ENCODE measurements at regions not wholly inside any gene's neighbourhood (a gene's known extent, or its start where the extent isn't known, plus 50 kb on each side); places are given as distances from the start of the nearest gene placed in this dataset.
"Not testable (repeated sequence)": the region's sequence is repeated elsewhere in the genome, so short reads cannot be mapped to it uniquely, and the experiment has no call there.

GRCh38 chr17:21510686-21511362 lies 134.7 kb downstream of the KCNJ12 start:
- TF ChIP-seq CTCF (IDR thresholded peaks at IDR 0.05; ENCODE audit: insufficient read depth, low read length, missing control alignments) = no peak
- DNase-seq (ENCODE audit: low read depth, low spot score) = no peak
- POLR2A ChIA-PET = interaction anchor here (0.9 kb wide), 1 partner anchor 227 kb away, joined by 3 read pairs; no protein-coding TSS in a partner anchor
- peak overlapping the region; percentile 58 for H3K4me3 ChIP-seq (ENCODE audit: low read depth, low read length)
- CTCF ChIA-PET = interaction anchor here (0.6 to 11.9 kb wide), 41 partner anchors 7 to 404 kb away, joined by 3 to 241 read pairs (median 4); no protein-coding TSS in a partner anchor

GRCh38 chr17:21511363-21512195 lies 135.4 kb downstream of the KCNJ12 start:
- no peak for DNase-seq (ENCODE audit: low read depth, low spot score)
- peak; percentile 76 for TF ChIP-seq CTCF (IDR thresholded peaks at IDR 0.05; ENCODE audit: insufficient read depth, low read length, missing control alignments)
- POLR2A ChIA-PET = interaction anchor here (0.9 to 1.2 kb wide), 2 partner anchors 55 to 228 kb away, joined by 3 to 5 read pairs; no protein-coding TSS in a partner anchor
- CTCF ChIA-PET = interaction anchor here (0.6 to 11.9 kb wide), 43 partner anchors 8 to 518 kb away, joined by 3 to 241 read pairs (median 5); no protein-coding TSS in a partner anchor
- peak overlapping the region; percentile 58 for H3K4me3 ChIP-seq (ENCODE audit: low read depth, low read length)

- H3K4me3 ChIP-seq (ENCODE audit: low read depth, low read length) = peak overlapping the region; percentile 25; the same call in 1 of the 2 replicates
- no peak for DNase-seq (ENCODE audit: low read depth, low spot score)
- ChIA-PET POLR2A (interaction anchor here (1.2 to 1.3 kb wide), 2 partner anchors 55 to 226 kb away, joined by 4 to 5 read pairs; no protein-coding TSS in a partner anchor), CTCF (interaction anchor here (0.9 to 11.9 kb wide), 31 partner anchors 9 to 519 kb away, joined by 3 to 241 read pairs (median 6); no protein-coding TSS in a partner anchor)
- TF ChIP-seq CTCF (IDR thresholded peaks at IDR 0.05; ENCODE audit: insufficient read depth, low read length, missing control alignments) = no peak
These were observed 136.3 kb downstream of the KCNJ12 start for GRCh38 chr17:21512307-21513011.

GRCh38 chr17:21513012-21513570 lies 136.9 kb downstream of the KCNJ12 start:
- DNase-seq (ENCODE audit: low read depth, low spot score) = no peak
- TF ChIP-seq CTCF (IDR thresholded peaks at IDR 0.05; ENCODE audit: insufficient read depth, low read length, missing control alignments) = peak; percentile 76
- CTCF ChIA-PET = interaction anchor here (0.6 to 11.9 kb wide), 26 partner anchors 10 to 520 kb away, joined by 3 to 241 read pairs (median 8); no protein-coding TSS in a partner anchor
- POLR2A ChIA-PET = interaction anchor here (1.3 kb wide), 1 partner anchor 227 kb away, joined by 4 read pairs; no protein-coding TSS in a partner anchor
- H3K4me3 ChIP-seq (ENCODE audit: low read depth, low read length) = peak overlapping the region; percentile 25; the same call in 1 of the 2 replicates

GRCh38 chr17:21514567-21514966 lies 138.4 kb downstream of the KCNJ12 start:
- DNase-seq (ENCODE audit: low read depth, low spot score); POLR2A ChIA-PET; H3K4me3 ChIP-seq (ENCODE audit: low read depth, low read length): not testable (repeated sequence)
- CTCF ChIA-PET = interaction anchor here (1.2 to 11.9 kb wide), 8 partner anchors 18 to 395 kb away, joined by 3 to 241 read pairs (median 54); no protein-coding TSS in a partner anchor

Data from AG04449 (cell line).